HG03575 (cell line): ENCODE measurements at regions not wholly inside any gene's neighbourhood (a gene's known extent, or its start where the extent isn't known, plus 50 kb on each side); places are given as distances from the start of the nearest gene placed in this dataset.

ENCODE experiments used
- ATAC-seq: cut with Tn5 transposase; IDR thresholded peaks from one replicate; pipeline ENCODE4 v1.9.1; 2021; ENCODE audit not compliant: unreplicated experiment, insufficient number of reproducible peaks, low FRiP score; ENCODE audit errors: extremely low read depth

DNA sequence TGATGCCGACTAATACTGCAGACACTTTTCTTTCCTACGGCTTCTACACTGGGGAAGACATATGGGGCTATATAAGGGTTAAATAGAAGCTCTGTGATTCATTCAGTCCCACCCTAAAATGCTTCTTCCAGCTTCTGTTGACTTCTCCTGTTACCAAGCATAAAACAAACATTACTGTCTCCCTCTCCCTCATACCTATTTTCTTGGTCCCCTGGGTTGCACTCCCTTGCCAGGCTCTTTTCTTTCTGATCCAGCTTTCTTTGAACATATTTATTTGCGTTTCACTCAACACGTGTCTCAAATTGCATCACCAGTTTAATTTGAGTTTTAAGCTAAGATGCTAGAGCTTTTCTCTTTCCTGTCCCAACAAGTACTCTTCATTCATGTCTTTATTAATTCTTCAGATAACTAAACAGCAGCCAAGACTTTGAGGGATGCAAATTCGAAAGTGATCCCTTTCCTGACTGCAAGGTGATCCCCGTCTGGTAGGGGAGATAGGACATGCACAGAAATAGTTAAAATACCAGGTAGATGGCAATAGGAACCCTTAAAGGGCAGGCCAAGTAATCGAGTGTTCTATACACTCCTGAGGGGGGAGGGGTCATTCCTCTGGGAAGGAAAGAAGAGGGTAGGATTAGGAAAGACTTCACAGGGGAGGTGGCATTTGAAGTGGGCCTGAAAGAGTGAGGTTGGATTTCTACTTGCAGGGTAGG is 198.6 kb upstream of the BCL6 start:
- ATAC-seq, result no peak

- ATAC-seq, result no peak
Observed at GRCh38 chr3:187944390-187945179, 199.3 kb upstream of the BCL6 start.

GRCh38 chr3:187945374-187945773 is 200.1 kb upstream of the BCL6 start:
- no peak for ATAC-seq

GRCh38 chr3:187946163-187946691 is 201.0 kb upstream of the BCL6 start:
- ATAC-seq, result no peak

GRCh38 chr3:187946981-187947380 is 201.7 kb upstream of the BCL6 start:
- ATAC-seq, result no peak

DNA sequence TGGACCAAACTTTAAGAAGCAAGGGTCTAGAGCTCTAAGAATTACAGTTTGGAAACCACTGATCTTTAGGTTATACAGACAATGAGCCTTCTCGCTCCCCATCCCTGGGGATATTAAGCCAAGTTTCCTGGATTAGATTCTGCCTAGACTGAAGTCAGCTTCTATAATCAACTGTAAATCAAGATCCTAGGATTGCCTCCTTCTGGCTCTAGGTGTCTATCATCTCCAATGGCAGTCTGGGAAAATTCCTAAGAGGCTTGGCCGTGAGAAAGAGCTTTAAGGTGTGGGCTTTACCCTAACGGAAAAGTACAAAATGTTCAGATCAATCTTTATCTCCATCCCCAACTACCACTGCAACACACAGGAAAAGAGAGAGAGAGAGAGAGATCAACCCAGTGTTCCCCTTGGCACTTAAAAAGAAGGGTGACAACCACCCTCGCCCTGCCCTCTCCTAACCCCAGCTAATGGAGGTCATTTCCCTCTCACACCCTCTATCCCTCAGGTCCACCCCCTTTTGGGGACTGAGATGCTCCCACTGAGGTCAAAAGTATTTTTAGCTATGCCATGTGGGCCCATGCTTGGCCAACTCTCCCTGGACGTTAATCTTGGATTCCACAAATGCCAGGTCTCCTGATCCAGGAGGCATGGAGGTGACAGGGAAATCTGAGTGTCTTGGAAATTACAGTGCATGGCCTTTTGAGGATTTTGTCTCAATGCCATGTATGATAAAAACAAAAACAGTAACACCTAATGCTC is 202.8 kb upstream of the BCL6 start:
- ATAC-seq, result no peak

- ATAC-seq, result no peak
Observed at GRCh38 chr3:187949093-187949820, 204.0 kb upstream of the BCL6 start.

- ATAC-seq, result no peak
Observed at GRCh38 chr3:187950671-187951070, 203.3 kb upstream of the LPP start.

DNA sequence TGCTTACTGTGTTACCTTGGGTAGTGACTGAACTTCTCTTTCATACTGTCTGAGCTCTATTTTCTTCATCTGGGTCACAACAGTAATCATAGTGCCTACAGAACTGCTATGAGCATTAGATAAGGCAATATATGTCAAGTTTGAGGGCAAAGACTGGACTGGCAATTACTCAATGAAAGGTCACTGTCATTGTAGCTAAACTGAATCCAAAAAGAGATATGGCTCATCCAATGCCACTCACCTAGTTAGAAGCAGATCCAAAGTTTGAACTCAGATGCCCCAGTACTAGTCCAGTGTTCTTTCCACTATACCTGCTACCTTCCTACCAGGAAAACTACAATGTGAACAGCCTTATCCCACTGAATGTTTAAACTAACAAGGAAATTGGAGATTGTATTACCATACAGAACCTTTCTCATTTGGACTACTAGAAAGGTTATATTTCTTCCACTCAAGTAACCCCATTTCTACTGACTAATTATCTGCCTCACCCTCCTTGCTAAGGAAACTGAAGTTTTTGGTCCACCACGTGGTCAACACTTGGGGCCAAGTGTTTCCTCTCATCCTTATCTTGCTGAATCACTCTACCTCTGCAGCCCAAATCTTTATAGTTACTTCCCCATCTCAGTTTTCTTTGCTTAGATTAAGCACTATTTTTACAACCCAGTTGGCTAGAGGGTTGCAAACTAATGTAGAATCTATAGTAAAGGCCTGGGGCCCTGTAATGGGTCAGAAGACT is 202.3 kb upstream of the LPP start:
- no peak for ATAC-seq

GRCh38 chr3:187952849-187953248 is 201.1 kb upstream of the LPP start:
- no peak for ATAC-seq

- ATAC-seq, result no peak
Observed at GRCh38 chr3:187954516-187954872, 199.5 kb upstream of the LPP start.

- no peak for ATAC-seq
Observed at GRCh38 chr3:187954873-187955586, 198.9 kb upstream of the LPP start.

- no peak for ATAC-seq
Observed at GRCh38 chr3:187955587-187955952, 198.4 kb upstream of the LPP start.

DNA sequence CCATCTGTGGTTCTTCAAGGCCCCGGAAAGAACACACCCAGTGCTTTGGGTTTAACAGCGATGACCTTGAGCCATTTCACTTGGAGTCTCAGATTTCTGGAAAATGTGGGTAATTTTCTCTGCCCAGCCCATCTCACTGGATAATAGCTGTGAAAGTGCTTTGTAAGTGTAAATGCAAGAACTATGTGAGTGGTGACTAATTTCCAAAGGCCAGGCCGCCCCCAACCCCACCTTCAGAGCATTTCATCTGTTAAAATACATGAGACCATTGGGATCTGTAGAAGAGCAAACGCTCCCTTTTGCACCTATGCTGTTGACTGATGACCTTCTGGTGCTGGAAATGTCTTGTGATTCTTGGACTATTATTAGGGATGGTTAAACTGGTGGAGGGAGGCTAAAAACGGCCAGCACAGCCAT is 196.8 kb upstream of the LPP start:
- no peak for ATAC-seq

DNA sequence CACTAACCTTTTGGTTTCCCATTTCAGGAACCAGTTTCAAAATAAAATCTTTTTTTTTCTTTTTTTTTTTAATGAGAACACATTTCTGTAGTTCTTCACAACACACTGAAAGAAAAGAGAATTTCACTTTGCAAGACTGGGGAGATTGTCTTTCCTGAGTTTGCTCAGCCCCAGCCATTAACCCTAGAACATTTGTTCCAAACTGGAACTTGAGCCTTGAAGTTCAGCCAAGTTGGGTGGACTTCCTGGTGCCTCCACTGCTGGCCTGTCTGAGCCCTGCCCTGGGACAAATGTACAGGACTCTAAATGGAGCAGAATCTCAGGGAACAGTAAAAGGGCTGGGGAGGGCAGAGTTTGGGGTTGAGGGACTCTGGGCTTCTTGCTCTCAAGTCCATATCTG is 196.4 kb upstream of the LPP start:
- no peak for ATAC-seq

DNA sequence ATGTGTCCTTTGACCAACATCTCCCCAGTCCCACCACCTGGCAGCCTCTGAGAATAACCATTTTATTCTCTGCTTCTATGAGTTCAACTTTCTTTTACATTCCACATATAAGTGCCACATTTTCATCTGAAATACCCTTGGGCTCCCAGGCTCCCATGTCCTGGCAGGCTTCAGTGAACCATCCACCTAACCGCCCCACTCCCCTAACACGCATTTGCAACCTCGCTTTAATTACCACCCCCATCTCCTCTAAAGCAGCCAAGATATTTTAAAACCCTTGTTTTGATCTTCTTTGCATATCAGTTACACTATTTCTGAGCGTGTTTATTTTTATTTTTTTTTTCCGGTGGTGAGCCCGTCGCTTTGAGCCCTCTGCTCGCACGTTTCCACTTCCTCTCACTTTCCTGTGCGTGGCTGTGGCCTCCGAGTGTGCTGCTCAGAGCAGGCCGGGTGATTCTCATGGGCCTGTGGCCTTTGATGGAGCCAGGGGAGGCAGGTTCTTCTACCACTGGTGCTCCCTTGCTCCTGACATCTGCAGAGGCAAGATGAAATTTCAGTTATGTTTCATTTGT is 195.4 kb upstream of the LPP start:
- no peak for ATAC-seq

- no peak for ATAC-seq
Observed at GRCh38 chr3:187960820-187961219, 193.1 kb upstream of the LPP start.

DNA sequence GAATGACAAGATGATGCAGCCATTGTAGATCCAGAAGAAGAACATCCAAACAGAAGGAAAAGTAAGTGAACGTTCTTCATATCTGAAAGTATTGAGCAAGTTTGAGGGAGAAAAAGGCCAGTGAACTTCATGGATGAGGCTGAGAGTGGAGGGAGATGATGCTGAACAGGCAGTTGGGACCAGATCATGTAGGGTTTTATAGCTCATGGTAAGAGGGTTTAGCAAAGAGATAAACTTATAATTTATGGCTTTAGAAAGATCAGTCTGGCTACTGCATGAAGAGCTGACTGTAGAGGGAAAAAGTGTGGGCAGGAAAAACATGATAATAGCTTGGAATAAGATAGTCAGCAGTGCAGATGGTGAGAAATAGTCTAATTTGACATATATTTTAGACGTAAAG is 192.6 kb upstream of the LPP start:
- ATAC-seq, result no peak
